ENCODE measurements at regions not wholly inside any gene's neighbourhood (a gene's known extent, or its start where the extent isn't known, plus 50 kb on each side); places are given as distances from the start of the nearest gene placed in this dataset.

GRCh38 chr3:164007765-164008164, 1070.5 kb downstream of the SI start:
- TF ChIP-seq POLR2A (IDR thresholded peaks at IDR 0.05; ENCODE audit: low read length) (no peak), CTCF (IDR thresholded peaks at IDR 0.05) (no peak)

Measured in A549 (cell line).